HEK293 (cell line): ENCODE measurements at regions not wholly inside any gene's neighbourhood (a gene's known extent, or its start where the extent isn't known, plus 50 kb on each side); places are given as distances from the start of the nearest gene placed in this dataset.

Experiments used
- BCL11A ChIP-seq: fragments of 450-650 bp; formaldehyde crosslinking; IDR thresholded peaks from 2 replicates; pipeline ENCODE4 v1.5.1; 2016; ENCODE audit warnings: low read depth, missing biosample characterization, missing genetic modification characterization
- BCL11B ChIP-seq: fragments of 450-650 bp; formaldehyde crosslinking; IDR thresholded peaks from 2 replicates; pipeline ENCODE4 v1.5.1; 2016; ENCODE audit warnings: low read depth, missing biosample characterization, missing genetic modification characterization
- GFI1B ChIP-seq: fragments of 450-650 bp; formaldehyde crosslinking; IDR thresholded peaks from 2 replicates; pipeline ENCODE4 v1.5.1; 2016; ENCODE audit warnings: missing biosample characterization, missing genetic modification characterization
- KLF10 ChIP-seq: fragments of 450-650 bp; IDR thresholded peaks from 2 replicates; pipeline ENCODE4 v1.5.1; 2018; ENCODE audit warnings: missing biosample characterization, mild to moderate bottlenecking, missing genetic modification characterization
- OSR2 ChIP-seq: fragments of 450-650 bp; formaldehyde crosslinking; IDR thresholded peaks from 2 replicates; pipeline ENCODE4 v1.5.1; 2016; ENCODE audit warnings: missing biosample characterization, missing genetic modification characterization
- REPIN1 ChIP-seq: fragments of 450-650 bp; formaldehyde crosslinking; IDR thresholded peaks from 2 replicates; pipeline ENCODE4 v1.5.1; 2017; ENCODE audit warnings: missing biosample characterization, missing genetic modification characterization, low read depth
- SP2 ChIP-seq: fragments of 450-650 bp; formaldehyde crosslinking; IDR thresholded peaks from 2 replicates; pipeline ENCODE4 v1.5.1; 2016; ENCODE audit warnings: missing biosample characterization, missing genetic modification characterization
- ZBTB1 ChIP-seq: fragments of 450-650 bp; formaldehyde crosslinking; IDR thresholded peaks from 2 replicates; pipeline ENCODE4 v1.5.1; 2016; ENCODE audit warnings: missing biosample characterization, missing genetic modification characterization
- ZBTB20 ChIP-seq: fragments of 450-650 bp; formaldehyde crosslinking; IDR thresholded peaks from 2 replicates; pipeline ENCODE4 v1.5.1; 2016; ENCODE audit warnings: missing biosample characterization, missing genetic modification characterization
- ZFP69B ChIP-seq: fragments of 450-650 bp; formaldehyde crosslinking; IDR thresholded peaks from 2 replicates; pipeline ENCODE4 v1.5.1; 2016; ENCODE audit warnings: missing biosample characterization, missing genetic modification characterization
- ZNF114 ChIP-seq: fragments of 450-650 bp; formaldehyde crosslinking; IDR thresholded peaks from 2 replicates; pipeline ENCODE4 v1.5.0; 2017; ENCODE audit warnings: missing biosample characterization, missing genetic modification characterization
- ZNF121 ChIP-seq: fragments of 450-650 bp; formaldehyde crosslinking; IDR thresholded peaks from 2 replicates; pipeline ENCODE4 v1.5.1; 2016; ENCODE audit warnings: missing biosample characterization, missing genetic modification characterization
- ZNF155 ChIP-seq: fragments of 450-650 bp; formaldehyde crosslinking; IDR thresholded peaks from 2 replicates; pipeline ENCODE4 v1.5.1; 2016; ENCODE audit warnings: missing biosample characterization, missing genetic modification characterization
- ZNF202 ChIP-seq: fragments of 450-650 bp; formaldehyde crosslinking; IDR thresholded peaks from 2 replicates; pipeline ENCODE4 v1.5.1; 2016; ENCODE audit warnings: missing biosample characterization, missing genetic modification characterization, borderline replicate concordance
- ZNF423 ChIP-seq: fragments of 450-650 bp; formaldehyde crosslinking; IDR thresholded peaks from 2 replicates; pipeline ENCODE4 v1.5.1; 2016; ENCODE audit warnings: missing biosample characterization, missing genetic modification characterization
- ZNF776 ChIP-seq: fragments of 450-650 bp; formaldehyde crosslinking; IDR thresholded peaks from 2 replicates; pipeline ENCODE4 v1.5.0; 2017; ENCODE audit warnings: missing biosample characterization, missing genetic modification characterization, borderline replicate concordance
- ZNF843 ChIP-seq: fragments of 450-650 bp; formaldehyde crosslinking; IDR thresholded peaks from 2 replicates; pipeline ENCODE4 v1.5.1; 2016; ENCODE audit warnings: missing biosample characterization, missing genetic modification characterization
- ZSCAN30 ChIP-seq: fragments of 450-650 bp; IDR thresholded peaks from 2 replicates; pipeline ENCODE4 v1.5.1; 2018; ENCODE audit warnings: missing biosample characterization, mild to moderate bottlenecking, missing genetic modification characterization, moderate library complexity
- TF ChIP-seq, protein P1 (sequence below): fragments of 450-650 bp; IDR thresholded peaks from 2 replicates; pipeline ENCODE4 v1.5.1; 2018; ENCODE audit warnings: missing biosample characterization, mild to moderate bottlenecking, missing genetic modification characterization
- TF ChIP-seq, protein P2 (sequence below): fragments of 450-650 bp; formaldehyde crosslinking; IDR thresholded peaks from 2 replicates; pipeline ENCODE4 v1.5.1; 2016; ENCODE audit warnings: missing biosample characterization, missing genetic modification characterization
- TF ChIP-seq, protein P3 (sequence below): fragments of 450-650 bp; formaldehyde crosslinking; IDR thresholded peaks from 2 replicates; pipeline ENCODE4 v1.5.1; 2016; ENCODE audit warnings: missing biosample characterization, missing genetic modification characterization
- TF ChIP-seq, protein P4 (sequence below): fragments of 450-650 bp; IDR thresholded peaks from 2 replicates; pipeline ENCODE4 v1.5.1; 2018; ENCODE audit warnings: missing biosample characterization, missing genetic modification characterization
- TF ChIP-seq, protein P5 (sequence below): fragments of 450-650 bp; formaldehyde crosslinking; IDR thresholded peaks from 2 replicates; pipeline ENCODE4 v1.5.1; 2017; ENCODE audit warnings: missing biosample characterization, missing genetic modification characterization
- TF ChIP-seq, protein P6 (sequence below): fragments of 450-650 bp; formaldehyde crosslinking; IDR thresholded peaks from 2 replicates; pipeline ENCODE4 v1.5.1; 2016; ENCODE audit warnings: missing biosample characterization, missing genetic modification characterization
- TF ChIP-seq, protein P7 (sequence below): fragments of 450-650 bp; formaldehyde crosslinking; IDR thresholded peaks from 2 replicates; pipeline ENCODE4 v1.5.1; 2016; ENCODE audit warnings: missing biosample characterization, missing genetic modification characterization
- TF ChIP-seq, protein P8 (sequence below): fragments of 450-650 bp; formaldehyde crosslinking; IDR thresholded peaks from 2 replicates; pipeline ENCODE4 v1.5.1; 2016; ENCODE audit warnings: missing biosample characterization, missing genetic modification characterization
- TF ChIP-seq, protein P9 (sequence below): fragments of 450-650 bp; formaldehyde crosslinking; IDR thresholded peaks from 2 replicates; pipeline ENCODE4 v1.5.1; 2016; ENCODE audit warnings: missing biosample characterization, missing genetic modification characterization

DNA sequence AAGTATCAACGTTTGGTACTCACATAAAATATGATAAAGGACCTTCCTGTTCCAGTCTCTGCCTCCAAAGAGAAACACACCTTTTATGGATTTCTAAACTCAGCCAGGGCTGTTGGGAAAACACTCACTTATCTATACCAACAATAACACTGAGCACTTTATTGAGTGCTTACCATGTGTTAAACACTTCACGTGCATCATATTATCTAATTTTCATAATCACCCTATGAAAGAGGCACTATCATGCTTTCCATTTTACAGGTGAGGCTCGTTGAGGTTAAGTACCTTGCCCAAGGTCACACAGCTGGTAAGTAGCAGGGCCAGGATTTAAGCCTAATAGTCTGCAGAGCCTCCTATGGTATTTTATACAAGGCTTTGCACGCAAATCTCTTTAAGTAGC lies 251.5 kb upstream of the SOX9 start (continued):
- TF ChIP-seq, protein P1, sequence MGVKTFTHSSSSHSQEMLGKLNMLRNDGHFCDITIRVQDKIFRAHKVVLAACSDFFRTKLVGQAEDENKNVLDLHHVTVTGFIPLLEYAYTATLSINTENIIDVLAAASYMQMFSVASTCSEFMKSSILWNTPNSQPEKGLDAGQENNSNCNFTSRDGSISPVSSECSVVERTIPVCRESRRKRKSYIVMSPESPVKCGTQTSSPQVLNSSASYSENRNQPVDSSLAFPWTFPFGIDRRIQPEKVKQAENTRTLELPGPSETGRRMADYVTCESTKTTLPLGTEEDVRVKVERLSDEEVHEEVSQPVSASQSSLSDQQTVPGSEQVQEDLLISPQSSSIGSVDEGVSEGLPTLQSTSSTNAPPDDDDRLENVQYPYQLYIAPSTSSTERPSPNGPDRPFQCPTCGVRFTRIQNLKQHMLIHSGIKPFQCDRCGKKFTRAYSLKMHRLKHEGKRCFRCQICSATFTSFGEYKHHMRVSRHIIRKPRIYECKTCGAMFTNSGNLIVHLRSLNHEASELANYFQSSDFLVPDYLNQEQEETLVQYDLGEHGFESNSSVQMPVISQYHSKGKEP = 0 out of 2 replicates have a peak, but pooled peaks have one; percentile 10
- TF ChIP-seq ZSCAN30 (tag by site-specific recombination) = 0 out of 2 replicates have a peak, but pooled peaks have one; percentile 11
- no peak for TF ChIP-seq REPIN1 (tag by site-specific recombination)
- TF ChIP-seq ZNF121 (tag by site-specific recombination) = no peak
- TF ChIP-seq, protein P2, sequence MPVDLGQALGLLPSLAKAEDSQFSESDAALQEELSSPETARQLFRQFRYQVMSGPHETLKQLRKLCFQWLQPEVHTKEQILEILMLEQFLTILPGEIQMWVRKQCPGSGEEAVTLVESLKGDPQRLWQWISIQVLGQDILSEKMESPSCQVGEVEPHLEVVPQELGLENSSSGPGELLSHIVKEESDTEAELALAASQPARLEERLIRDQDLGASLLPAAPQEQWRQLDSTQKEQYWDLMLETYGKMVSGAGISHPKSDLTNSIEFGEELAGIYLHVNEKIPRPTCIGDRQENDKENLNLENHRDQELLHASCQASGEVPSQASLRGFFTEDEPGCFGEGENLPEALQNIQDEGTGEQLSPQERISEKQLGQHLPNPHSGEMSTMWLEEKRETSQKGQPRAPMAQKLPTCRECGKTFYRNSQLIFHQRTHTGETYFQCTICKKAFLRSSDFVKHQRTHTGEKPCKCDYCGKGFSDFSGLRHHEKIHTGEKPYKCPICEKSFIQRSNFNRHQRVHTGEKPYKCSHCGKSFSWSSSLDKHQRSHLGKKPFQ (tag by site-specific recombination) = no peak
- TF ChIP-seq ZBTB20 (tag by site-specific recombination) = no peak
- TF ChIP-seq ZNF155 (tag by site-specific recombination) = no peak
- TF ChIP-seq ZNF423 (tag by site-specific recombination) = no peak
- TF ChIP-seq BCL11A (tag by site-specific recombination) = no peak
- TF ChIP-seq, protein P3, sequence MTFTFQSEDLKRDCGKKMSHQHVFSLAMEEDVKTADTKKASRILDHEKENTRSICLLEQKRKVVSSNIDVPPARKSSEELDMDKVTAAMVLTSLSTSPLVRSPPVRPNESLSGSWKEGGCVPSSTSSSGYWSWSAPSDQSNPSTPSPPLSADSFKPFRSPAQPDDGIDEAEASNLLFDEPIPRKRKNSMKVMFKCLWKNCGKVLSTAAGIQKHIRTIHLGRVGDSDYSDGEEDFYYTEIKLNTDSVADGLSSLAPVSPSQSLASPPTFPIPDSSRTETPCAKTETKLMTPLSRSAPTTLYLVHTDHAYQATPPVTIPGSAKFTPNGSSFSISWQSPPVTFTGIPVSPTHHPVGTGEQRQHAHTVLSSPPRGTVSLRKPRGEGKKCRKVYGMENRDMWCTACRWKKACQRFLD = no peak
- TF ChIP-seq ZBTB1 (tag by site-specific recombination) = no peak
- TF ChIP-seq, protein P4, sequence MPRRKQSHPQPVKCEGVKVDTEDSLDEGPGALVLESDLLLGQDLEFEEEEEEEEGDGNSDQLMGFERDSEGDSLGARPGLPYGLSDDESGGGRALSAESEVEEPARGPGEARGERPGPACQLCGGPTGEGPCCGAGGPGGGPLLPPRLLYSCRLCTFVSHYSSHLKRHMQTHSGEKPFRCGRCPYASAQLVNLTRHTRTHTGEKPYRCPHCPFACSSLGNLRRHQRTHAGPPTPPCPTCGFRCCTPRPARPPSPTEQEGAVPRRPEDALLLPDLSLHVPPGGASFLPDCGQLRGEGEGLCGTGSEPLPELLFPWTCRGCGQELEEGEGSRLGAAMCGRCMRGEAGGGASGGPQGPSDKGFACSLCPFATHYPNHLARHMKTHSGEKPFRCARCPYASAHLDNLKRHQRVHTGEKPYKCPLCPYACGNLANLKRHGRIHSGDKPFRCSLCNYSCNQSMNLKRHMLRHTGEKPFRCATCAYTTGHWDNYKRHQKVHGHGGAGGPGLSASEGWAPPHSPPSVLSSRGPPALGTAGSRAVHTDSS (tag by site-specific recombination) = no peak
- no peak for TF ChIP-seq ZNF776 (tag by site-specific recombination)
- TF ChIP-seq, protein P5, sequence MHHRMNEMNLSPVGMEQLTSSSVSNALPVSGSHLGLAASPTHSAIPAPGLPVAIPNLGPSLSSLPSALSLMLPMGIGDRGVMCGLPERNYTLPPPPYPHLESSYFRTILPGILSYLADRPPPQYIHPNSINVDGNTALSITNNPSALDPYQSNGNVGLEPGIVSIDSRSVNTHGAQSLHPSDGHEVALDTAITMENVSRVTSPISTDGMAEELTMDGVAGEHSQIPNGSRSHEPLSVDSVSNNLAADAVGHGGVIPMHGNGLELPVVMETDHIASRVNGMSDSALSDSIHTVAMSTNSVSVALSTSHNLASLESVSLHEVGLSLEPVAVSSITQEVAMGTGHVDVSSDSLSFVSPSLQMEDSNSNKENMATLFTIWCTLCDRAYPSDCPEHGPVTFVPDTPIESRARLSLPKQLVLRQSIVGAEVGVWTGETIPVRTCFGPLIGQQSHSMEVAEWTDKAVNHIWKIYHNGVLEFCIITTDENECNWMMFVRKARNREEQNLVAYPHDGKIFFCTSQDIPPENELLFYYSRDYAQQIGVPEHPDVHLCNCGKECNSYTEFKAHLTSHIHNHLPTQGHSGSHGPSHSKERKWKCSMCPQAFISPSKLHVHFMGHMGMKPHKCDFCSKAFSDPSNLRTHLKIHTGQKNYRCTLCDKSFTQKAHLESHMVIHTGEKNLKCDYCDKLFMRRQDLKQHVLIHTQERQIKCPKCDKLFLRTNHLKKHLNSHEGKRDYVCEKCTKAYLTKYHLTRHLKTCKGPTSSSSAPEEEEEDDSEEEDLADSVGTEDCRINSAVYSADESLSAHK (tag by site-specific recombination) = peak; percentile 57; the same call in 1 of the 2 replicates
- no peak for TF ChIP-seq GFI1B (tag by site-specific recombination)
- no peak for TF ChIP-seq SP2 (tag by site-specific recombination)
- 0 out of 2 replicates have a peak, but pooled peaks have one; percentile 65 for TF ChIP-seq BCL11B (tag by site-specific recombination)
- no peak for TF ChIP-seq ZNF114
- peak; percentile 24; the same call in 1 of the 2 replicates for TF ChIP-seq OSR2 (tag by site-specific recombination)
- TF ChIP-seq, protein P6, sequence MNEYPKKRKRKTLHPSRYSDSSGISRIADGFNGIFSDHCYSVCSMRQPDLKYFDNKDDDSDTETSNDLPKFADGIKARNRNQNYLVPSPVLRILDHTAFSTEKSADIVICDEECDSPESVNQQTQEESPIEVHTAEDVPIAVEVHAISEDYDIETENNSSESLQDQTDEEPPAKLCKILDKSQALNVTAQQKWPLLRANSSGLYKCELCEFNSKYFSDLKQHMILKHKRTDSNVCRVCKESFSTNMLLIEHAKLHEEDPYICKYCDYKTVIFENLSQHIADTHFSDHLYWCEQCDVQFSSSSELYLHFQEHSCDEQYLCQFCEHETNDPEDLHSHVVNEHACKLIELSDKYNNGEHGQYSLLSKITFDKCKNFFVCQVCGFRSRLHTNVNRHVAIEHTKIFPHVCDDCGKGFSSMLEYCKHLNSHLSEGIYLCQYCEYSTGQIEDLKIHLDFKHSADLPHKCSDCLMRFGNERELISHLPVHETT (tag by site-specific recombination) = no peak
- peak; percentile 66 for TF ChIP-seq ZNF843 (tag by site-specific recombination)
- TF ChIP-seq, protein P7, sequence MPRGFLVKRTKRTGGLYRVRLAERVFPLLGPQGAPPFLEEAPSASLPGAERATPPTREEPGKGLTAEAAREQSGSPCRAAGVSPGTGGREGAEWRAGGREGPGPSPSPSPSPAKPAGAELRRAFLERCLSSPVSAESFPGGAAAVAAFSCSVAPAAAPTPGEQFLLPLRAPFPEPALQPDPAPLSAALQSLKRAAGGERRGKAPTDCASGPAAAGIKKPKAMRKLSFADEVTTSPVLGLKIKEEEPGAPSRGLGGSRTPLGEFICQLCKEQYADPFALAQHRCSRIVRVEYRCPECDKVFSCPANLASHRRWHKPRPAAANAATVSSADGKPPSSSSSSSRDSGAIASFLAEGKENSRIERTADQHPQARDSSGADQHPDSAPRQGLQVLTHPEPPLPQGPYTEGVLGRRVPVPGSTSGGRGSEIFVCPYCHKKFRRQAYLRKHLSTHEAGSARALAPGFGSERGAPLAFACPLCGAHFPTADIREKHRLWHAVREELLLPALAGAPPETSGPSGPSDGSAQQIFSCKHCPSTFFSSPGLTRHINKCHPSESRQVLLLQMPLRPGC (tag by site-specific recombination) = no peak
- TF ChIP-seq, protein P8, sequence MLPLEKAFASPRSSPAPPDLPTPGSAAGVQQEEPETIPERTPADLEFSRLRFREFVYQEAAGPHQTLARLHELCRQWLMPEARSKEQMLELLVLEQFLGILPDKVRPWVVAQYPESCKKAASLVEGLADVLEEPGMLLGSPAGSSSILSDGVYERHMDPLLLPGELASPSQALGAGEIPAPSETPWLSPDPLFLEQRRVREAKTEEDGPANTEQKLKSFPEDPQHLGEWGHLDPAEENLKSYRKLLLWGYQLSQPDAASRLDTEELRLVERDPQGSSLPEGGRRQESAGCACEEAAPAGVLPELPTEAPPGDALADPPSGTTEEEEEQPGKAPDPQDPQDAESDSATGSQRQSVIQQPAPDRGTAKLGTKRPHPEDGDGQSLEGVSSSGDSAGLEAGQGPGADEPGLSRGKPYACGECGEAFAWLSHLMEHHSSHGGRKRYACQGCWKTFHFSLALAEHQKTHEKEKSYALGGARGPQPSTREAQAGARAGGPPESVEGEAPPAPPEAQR (tag by site-specific recombination) = no peak
- TF ChIP-seq, protein P9, sequence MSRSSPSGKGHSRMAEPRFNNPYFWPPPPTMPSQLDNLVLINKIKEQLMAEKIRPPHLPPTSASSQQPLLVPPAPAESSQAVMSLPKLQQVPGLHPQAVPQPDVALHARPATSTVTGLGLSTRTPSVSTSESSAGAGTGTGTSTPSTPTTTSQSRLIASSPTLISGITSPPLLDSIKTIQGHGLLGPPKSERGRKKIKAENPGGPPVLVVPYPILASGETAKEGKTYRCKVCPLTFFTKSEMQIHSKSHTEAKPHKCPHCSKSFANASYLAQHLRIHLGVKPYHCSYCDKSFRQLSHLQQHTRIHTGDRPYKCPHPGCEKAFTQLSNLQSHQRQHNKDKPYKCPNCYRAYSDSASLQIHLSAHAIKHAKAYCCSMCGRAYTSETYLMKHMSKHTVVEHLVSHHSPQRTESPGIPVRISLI (tag by site-specific recombination) = no peak
- TF ChIP-seq ZNF202 = no peak
- no peak for TF ChIP-seq KLF10 (tag by site-specific recombination)
- no peak for TF ChIP-seq ZFP69B (tag by site-specific recombination)
